ENCODE measurements at regions not wholly inside any gene's neighbourhood (a gene's known extent, or its start where the extent isn't known, plus 50 kb on each side); places are given as distances from the start of the nearest gene placed in this dataset.

DNA sequence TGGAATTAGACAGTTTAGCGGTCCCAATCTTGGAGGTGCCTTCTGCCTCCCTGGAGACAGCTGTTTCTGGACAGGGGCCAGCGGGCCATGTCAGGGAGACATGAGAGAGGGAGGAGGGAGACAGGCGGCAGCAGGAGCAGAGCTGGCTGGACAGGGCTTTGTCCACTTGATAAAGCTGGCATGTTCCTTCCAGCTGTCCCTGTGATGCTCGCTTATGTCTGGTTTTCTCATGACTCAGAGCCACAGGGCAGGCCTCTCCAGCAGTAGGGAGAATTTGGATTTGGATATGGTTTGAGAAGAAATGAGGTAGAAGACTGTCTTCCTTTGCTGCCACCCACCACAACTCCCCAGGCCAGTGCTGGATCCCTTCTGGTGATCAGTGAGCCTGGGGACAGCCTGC lies 51.7 kb upstream of the SORCS3 start:
- Histone ChIP-seq H3K4me2 (ENCODE audit: insufficient read depth, low read length) (no peak overlapping the region), H3K79me2 (ENCODE audit: control insufficient read depth, insufficient read depth, low read length) (no peaks in the 10 kb centered on the region), H3K9me1 (ENCODE audit: control insufficient read depth, insufficient read depth, low read length) (no peaks in the 10 kb centered on the region), H3K9me3 (replicated peaks; ENCODE audit: control insufficient read depth, insufficient read depth, low read depth, low read length) (no peaks in the 10 kb centered on the region), H3K4me3 (no peak overlapping the region), H2AFZ (ENCODE audit: low read depth, low read length) (no peak overlapping the region), H3K27ac (ENCODE audit: extremely low read depth, low read depth, low read length) (no peak overlapping the region), H3K9ac (ENCODE audit: insufficient read depth in 1 of 2, low read depth in 2 of 2, low read length in 2 of 2) (no peak overlapping the region), H3K36me3 (ENCODE audit: control insufficient read depth, insufficient read depth, low read length) (no peaks in the 10 kb centered on the region), H4K20me1 (replicated peaks; ENCODE audit: control insufficient read depth, insufficient read depth, low read length) (no peaks in the 10 kb centered on the region), H3K27me3 (ENCODE audit: control insufficient read depth in 2 of 2, insufficient read depth in 2 of 2, low read length in 2 of 2) (peaks cover 0 to 6% of the 10 kb centered on the region in 2 experiments; a peak in 1 of 5 replicates), H3K4me1 (replicated peaks in 1 of 2; ENCODE audit: control insufficient read depth in 2 of 2, insufficient read depth in 2 of 2, low read length in 2 of 2) (no peaks in the 10 kb centered on the region)
- ATAC-seq (no peak), DNase-seq (ENCODE audit: extremely low read depth in 1 of 4, low spot score in 3 of 4) (no peak), FAIRE-seq (no peak)
- in situ Hi-C loops (cut with MboI): no loop called here
- no peak for TF ChIP-seq POLR2B (IDR thresholded peaks at IDR 0.05; ENCODE audit: low read depth, partially characterized antibody)
- no peak for TF ChIP-seq FOXM1 (IDR thresholded peaks at IDR 0.05; ENCODE audit: low read depth)
- no peak for TF ChIP-seq FOXM1 (CRISPR knock-in tag; IDR thresholded peaks at IDR 0.05; ENCODE audit: low read depth)
- no peak for TF ChIP-seq ZNF76 (CRISPR knock-in tag; IDR thresholded peaks at IDR 0.05; ENCODE audit: borderline replicate concordance)
- TF ChIP-seq ETS2 (tag; IDR thresholded peaks at IDR 0.05; ENCODE audit: borderline replicate concordance, poor library complexity, severe bottlenecking): no peak
- BruUV-seq (replicated peaks): no TSS peak
- intact Hi-C loops (cut with micrococcal nuclease): no loop called here
- WGBS (ENCODE audit: insufficient coverage, low coverage, missing lambda C conversion rate): 0% methylated on average over 4 of the region's 4 CpGs
- CTCF ChIA-PET (ENCODE audit: low intra/inter-chr PET ratio): no interaction called here
- POLR2A ChIA-PET: no interaction called here

DNA sequence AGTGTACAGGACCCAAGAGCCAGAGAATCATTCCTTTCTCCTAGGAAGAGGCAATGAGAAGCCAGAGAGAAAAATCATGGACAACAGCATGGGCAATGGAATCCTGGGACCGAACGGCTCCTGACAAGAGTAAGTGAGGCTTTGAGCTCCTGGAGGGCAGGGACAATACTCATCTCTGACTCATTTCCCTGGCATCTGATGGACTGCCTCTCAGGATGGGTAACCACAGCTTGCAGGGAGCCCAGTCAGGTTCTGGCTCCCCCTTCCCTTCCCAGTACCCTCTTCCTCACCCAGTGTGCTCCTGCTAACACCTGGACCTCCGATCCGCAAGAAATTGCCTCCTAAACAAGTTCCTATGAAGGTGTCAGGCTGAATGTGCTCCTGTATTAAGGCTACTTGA lies 51.2 kb upstream of the SORCS3 start:
- ChIA-PET CTCF (ENCODE audit: low intra/inter-chr PET ratio) (no interaction called here), POLR2A (interaction anchor here (0.9 kb wide), 1 partner anchor 276 kb away, joined by 3 read pairs; no protein-coding TSS in a partner anchor)
- Histone ChIP-seq H3K9me3 (replicated peaks; ENCODE audit: control insufficient read depth, insufficient read depth, low read depth, low read length) (no peaks in the 10 kb centered on the region), H4K20me1 (replicated peaks; ENCODE audit: control insufficient read depth, insufficient read depth, low read length) (no peaks in the 10 kb centered on the region), H3K9me1 (ENCODE audit: control insufficient read depth, insufficient read depth, low read length) (no peaks in the 10 kb centered on the region), H3K4me3 (no peak overlapping the region), H3K4me2 (ENCODE audit: insufficient read depth, low read length) (no peak overlapping the region), H2AFZ (ENCODE audit: low read depth, low read length) (no peak overlapping the region), H3K27me3 (ENCODE audit: control insufficient read depth in 2 of 2, insufficient read depth in 2 of 2, low read length in 2 of 2) (peaks cover 0 to 6% of the 10 kb centered on the region in 2 experiments; a peak in 1 of 5 replicates), H3K4me1 (replicated peaks in 1 of 2; ENCODE audit: control insufficient read depth in 2 of 2, insufficient read depth in 2 of 2, low read length in 2 of 2) (no peaks in the 10 kb centered on the region), H3K36me3 (ENCODE audit: control insufficient read depth, insufficient read depth, low read length) (no peaks in the 10 kb centered on the region), H3K27ac (ENCODE audit: extremely low read depth, low read depth, low read length) (no peak overlapping the region), H3K79me2 (ENCODE audit: control insufficient read depth, insufficient read depth, low read length) (no peaks in the 10 kb centered on the region), H3K9ac (ENCODE audit: insufficient read depth in 1 of 2, low read depth in 2 of 2, low read length in 2 of 2) (no peak overlapping the region)
- no TSS peak for BruUV-seq (replicated peaks)
- in situ Hi-C loops (cut with MboI): no loop called here
- no peak for FAIRE-seq
- intact Hi-C loops (cut with micrococcal nuclease): no loop called here
- WGBS (ENCODE audit: insufficient coverage, low coverage, missing lambda C conversion rate): 0% methylated on average over 4 of the region's 4 CpGs
- ATAC-seq: no peak
- DNase-seq (ENCODE audit: extremely low read depth in 1 of 4, low spot score in 3 of 4): no peak
- TF ChIP-seq, protein P1, sequence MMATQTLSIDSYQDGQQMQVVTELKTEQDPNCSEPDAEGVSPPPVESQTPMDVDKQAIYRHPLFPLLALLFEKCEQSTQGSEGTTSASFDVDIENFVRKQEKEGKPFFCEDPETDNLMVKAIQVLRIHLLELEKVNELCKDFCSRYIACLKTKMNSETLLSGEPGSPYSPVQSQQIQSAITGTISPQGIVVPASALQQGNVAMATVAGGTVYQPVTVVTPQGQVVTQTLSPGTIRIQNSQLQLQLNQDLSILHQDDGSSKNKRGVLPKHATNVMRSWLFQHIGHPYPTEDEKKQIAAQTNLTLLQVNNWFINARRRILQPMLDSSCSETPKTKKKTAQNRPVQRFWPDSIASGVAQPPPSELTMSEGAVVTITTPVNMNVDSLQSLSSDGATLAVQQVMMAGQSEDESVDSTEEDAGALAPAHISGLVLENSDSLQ (IDR thresholded peaks at IDR 0.05): no peak
- TF ChIP-seq, protein P2, sequence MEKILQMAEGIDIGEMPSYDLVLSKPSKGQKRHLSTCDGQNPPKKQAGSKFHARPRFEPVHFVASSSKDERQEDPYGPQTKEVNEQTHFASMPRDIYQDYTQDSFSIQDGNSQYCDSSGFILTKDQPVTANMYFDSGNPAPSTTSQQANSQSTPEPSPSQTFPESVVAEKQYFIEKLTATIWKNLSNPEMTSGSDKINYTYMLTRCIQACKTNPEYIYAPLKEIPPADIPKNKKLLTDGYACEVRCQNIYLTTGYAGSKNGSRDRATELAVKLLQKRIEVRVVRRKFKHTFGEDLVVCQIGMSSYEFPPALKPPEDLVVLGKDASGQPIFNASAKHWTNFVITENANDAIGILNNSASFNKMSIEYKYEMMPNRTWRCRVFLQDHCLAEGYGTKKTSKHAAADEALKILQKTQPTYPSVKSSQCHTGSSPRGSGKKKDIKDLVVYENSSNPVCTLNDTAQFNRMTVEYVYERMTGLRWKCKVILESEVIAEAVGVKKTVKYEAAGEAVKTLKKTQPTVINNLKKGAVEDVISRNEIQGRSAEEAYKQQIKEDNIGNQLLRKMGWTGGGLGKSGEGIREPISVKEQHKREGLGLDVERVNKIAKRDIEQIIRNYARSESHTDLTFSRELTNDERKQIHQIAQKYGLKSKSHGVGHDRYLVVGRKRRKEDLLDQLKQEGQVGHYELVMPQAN (IDR thresholded peaks at IDR 0.05; ENCODE audit: borderline replicate concordance): no peak
- TF ChIP-seq RHOXF2B (CRISPR knock-in tag; conservative IDR thresholded peaks at IDR 0.05) (no peak), SPI1 (IDR thresholded peaks at IDR 0.05; ENCODE audit: borderline replicate concordance, low read depth, low read length) (no peak), MIER1 (IDR thresholded peaks at IDR 0.05; ENCODE audit: low read depth) (no peak), MAZ (CRISPR knock-in tag; conservative IDR thresholded peaks at IDR 0.05 in 1 of 2, IDR thresholded peaks at IDR 0.05 in 1 of 2) (no peak), DDX20 (tag; IDR thresholded peaks at IDR 0.05; ENCODE audit: low read depth) (no peak)

Measured in K562 (cell line).